Common myeloid progenitor, CD34-positive (primary cell): ENCODE measurements at regions not wholly inside any gene's neighbourhood (a gene's known extent, or its start where the extent isn't known, plus 50 kb on each side); places are given as distances from the start of the nearest gene placed in this dataset.
"Not testable (repeated sequence)": the region's sequence is repeated elsewhere in the genome, so short reads cannot be mapped to it uniquely, and the experiment has no call there.

Source experiments
- CTCF ChIA-PET: fragments of 350-600 bp; sonication (Branson Sonifier 250); formaldehyde crosslinking; loops from one replicate; lab custom pipeline; 2021; ENCODE audit warnings: antibody characterized with exemption; lab: Charles Lee
- POLR2A ChIA-PET: fragments of 350-600 bp; sonication (Branson Sonifier 250); formaldehyde crosslinking; loops from one replicate; lab custom pipeline; 2021; ENCODE audit warnings: antibody characterized with exemption; lab: Charles Lee
- DNase-seq, 3 donors: peaks; one replicate each; pipeline versions ENCODE4 v3.0.0 to v3.0.0-alpha.2; 2013
- H3K27ac ChIP-seq, 2 experiments: 1 replicate in 1 of 2; 2 replicates in 1 of 2; pipeline ENCODE4 v1.7.0; 2013; ENCODE audit warnings: inconsistent platforms in 2 of 2, low read length in 2 of 2, mild to moderate bottlenecking in 2 of 2, low read depth in 1 of 2, moderate library complexity in 1 of 2; ENCODE audit not compliant: severe bottlenecking in 2 of 2, insufficient read depth in 1 of 2, poor library complexity in 1 of 2
- H3K27me3 ChIP-seq, 5 experiments: replicated peaks in 2 of 5; 1 replicate in 3 of 5; 2 replicates in 2 of 5; pipeline versions ENCODE4 v1.6.1 to v1.7.0; 2013; ENCODE audit warnings: low read length in 4 of 5, mild to moderate bottlenecking in 2 of 5, moderate library complexity in 2 of 5, inconsistent platforms in 1 of 5; ENCODE audit not compliant: insufficient read depth in 5 of 5, control insufficient read depth in 4 of 5
- H3K36me3 ChIP-seq, 4 experiments: 1 replicate in 2 of 4; 2 replicates in 2 of 4; pipeline versions ENCODE4 v1.6.1 to v1.7.0; 2013; ENCODE audit warnings: low read length in 3 of 4, control low read depth in 1 of 4, mild to moderate bottlenecking in 1 of 4; ENCODE audit not compliant: control insufficient read depth in 4 of 4, insufficient read depth in 4 of 4
- H3K4me1 ChIP-seq, 4 experiments: 1 replicate in 3 of 4; 2 replicates in 1 of 4; pipeline versions ENCODE4 v1.6.1 to v1.7.1; 2013; ENCODE audit warnings: low read length in 3 of 4, mild to moderate bottlenecking in 3 of 4, control low read depth in 1 of 4, inconsistent platforms in 1 of 4, moderate library complexity in 1 of 4; ENCODE audit not compliant: control insufficient read depth in 4 of 4, insufficient read depth in 4 of 4; ENCODE audit errors: control extremely low read depth in 1 of 4
- H3K4me3 ChIP-seq, 7 experiments: 1 replicate in 4 of 7; 2 replicates in 3 of 7; pipeline versions ENCODE4 v1.5.1 to v1.7.0; 2013; ENCODE audit warnings: mild to moderate bottlenecking in 7 of 7, low read length in 6 of 7, moderate library complexity in 6 of 7, inconsistent platforms in 2 of 7, low read depth in 2 of 7, control low read depth in 1 of 7; ENCODE audit not compliant: insufficient read depth in 4 of 7, control insufficient read depth in 1 of 7; ENCODE audit errors: extremely low read depth in 1 of 7
- H3K9me3 ChIP-seq, 5 experiments: 1 replicate in 4 of 5; 2 replicates in 1 of 5; pipeline versions ENCODE4 v1.6.1 to v1.7.1; 2013; ENCODE audit warnings: low read length in 4 of 5, mild to moderate bottlenecking in 2 of 5, inconsistent platforms in 1 of 5, low read depth in 1 of 5, moderate library complexity in 1 of 5; ENCODE audit not compliant: control insufficient read depth in 4 of 5, insufficient read depth in 2 of 5; ENCODE audit errors: control extremely low read depth in 1 of 5
- WGBS: methylation state at CpG from one replicate; pipeline ENCODE4 v1.1.5; 2013; ENCODE audit not compliant: insufficient coverage; 5-methylcytosine and 5-hydroxymethylcytosine counted together

GRCh38 chr10:121669840-121670239, 71.6 kb upstream of the FGFR2 start:
- H3K36me3 ChIP-seq, H3K9me3 ChIP-seq, H3K4me1 ChIP-seq, DNase-seq, CTCF ChIA-PET, POLR2A ChIA-PET, H3K27ac ChIP-seq, H3K4me3 ChIP-seq: not testable (repeated sequence)
- WGBS = 93% methylated on average over 5 of the region's 7 CpGs
- peaks cover 4 to 32% (median 8%) of the 10 kb centered on the region in 5 experiments for H3K27me3 ChIP-seq

GRCh38 chr10:121669028-121669374, 70.8 kb upstream of the FGFR2 start:
- Histone ChIP-seq H3K27ac (no peak overlapping the region), H3K4me1 (no peaks in the 10 kb centered on the region), H3K27me3 (peaks cover 4 to 32% (median 8%) of the 10 kb centered on the region in 5 experiments), H3K9me3 (peaks cover 0 to 3% (median 0%) of the 10 kb centered on the region in 5 experiments), H3K36me3 (no peaks in the 10 kb centered on the region), H3K4me3 (no peak overlapping the region)
- ChIA-PET CTCF (no interaction called here), POLR2A (interaction anchor here (0.5 kb wide), 1 partner anchor 14 kb away, joined by 4 read pairs; no protein-coding TSS in a partner anchor)
- no peak for DNase-seq
- 72% methylated on average over 4 of the region's 6 CpGs for WGBS

- peaks cover 0 to 3% (median 0%) of the 10 kb centered on the region in 5 experiments for H3K9me3 ChIP-seq
- H3K27me3 ChIP-seq = peaks cover 4 to 32% (median 8%) of the 10 kb centered on the region in 5 experiments
- CTCF ChIA-PET = no interaction called here
- H3K4me1 ChIP-seq = no peaks in the 10 kb centered on the region
- POLR2A ChIA-PET = no interaction called here
- 41% methylated on average over 6 of the region's 9 CpGs for whole genome bisulfite sequencing
- no peak overlapping the region for H3K4me3 ChIP-seq
- no peaks in the 10 kb centered on the region for H3K36me3 ChIP-seq
- no peak overlapping the region for H3K27ac ChIP-seq
- no peak for DNase-seq
Observed at GRCh38 chr10:121668314-121669027, 70.2 kb upstream of the FGFR2 start.

- H3K27ac ChIP-seq = no peak overlapping the region
Observed at GRCh38 chr10:121667948-121668313, 69.7 kb upstream of the FGFR2 start.

GRCh38 chr10:121665809-121666208, 67.6 kb upstream of the FGFR2 start:
- H3K27ac ChIP-seq = no peak overlapping the region
- H3K4me1 ChIP-seq = no peaks in the 10 kb centered on the region
- peaks cover 4 to 32% (median 8%) of the 10 kb centered on the region in 5 experiments for H3K27me3 ChIP-seq
- CTCF ChIA-PET = no interaction called here
- peaks cover 0 to 3% (median 0%) of the 10 kb centered on the region in 5 experiments for H3K9me3 ChIP-seq
- WGBS = 96% methylated on average over 3 of the region's 3 CpGs
- no peaks in the 10 kb centered on the region for H3K36me3 ChIP-seq
- POLR2A ChIA-PET = no interaction called here
- no peak overlapping the region for H3K4me3 ChIP-seq
- no peak for DNase-seq

More at GRCh38 chr10:121667948-121668313, 69.7 kb upstream of the FGFR2 start:
- Histone ChIP-seq H3K36me3 (no peaks in the 10 kb centered on the region), H3K9me3 (peaks cover 0 to 3% (median 0%) of the 10 kb centered on the region in 5 experiments), H3K4me3 (no peak overlapping the region), H3K27me3 (peaks cover 4 to 32% (median 8%) of the 10 kb centered on the region in 5 experiments), H3K4me1 (no peaks in the 10 kb centered on the region)
- ChIA-PET POLR2A (no interaction called here), CTCF (no interaction called here)
- no peak for DNase-seq
- WGBS = 79% methylated on average over 3 of the region's 3 CpGs

- peaks cover 4 to 28% (median 8%) of the 10 kb centered on the region in 5 experiments for H3K27me3 ChIP-seq
- POLR2A ChIA-PET = no interaction called here
- no peak for DNase-seq
- H3K4me3 ChIP-seq = no peak overlapping the region
- 100% methylated on average over 1 of the region's 2 CpGs for WGBS
- H3K36me3 ChIP-seq = no peaks in the 10 kb centered on the region
- H3K4me1 ChIP-seq = no peaks in the 10 kb centered on the region
- H3K27ac ChIP-seq = no peak overlapping the region
- peaks cover 0 to 3% (median 0%) of the 10 kb centered on the region in 5 experiments for H3K9me3 ChIP-seq
- CTCF ChIA-PET = no interaction called here
Observed at GRCh38 chr10:121664671-121665070, 66.4 kb upstream of the FGFR2 start.
